GM23338 (cell line): ENCODE measurements at regions not wholly inside any gene's neighbourhood (a gene's known extent, or its start where the extent isn't known, plus 50 kb on each side); places are given as distances from the start of the nearest gene placed in this dataset.
"Not testable (repeated sequence)": the region's sequence is repeated elsewhere in the genome, so short reads cannot be mapped to it uniquely, and the experiment has no call there.

Source experiments
- ATAC-seq: fragments of 200-7000 bp; cut with Tn5 transposase; 3 replicates; pipeline ENCODE4 v1.9.1; 2020
- DNase-seq: peaks from one replicate; pipeline ENCODE4 v3.0.0-alpha.2; 2015; ENCODE audit warnings: low spot score
- H2AFZ ChIP-seq: fragments of 200-600 bp; sonication (generic); 2 replicates; pipeline ENCODE4 v1.8.0; 2016; ENCODE audit warnings: antibody characterized with exemption, mild to moderate bottlenecking, moderate library complexity
- H3F3A ChIP-seq: fragments of 200-600 bp; sonication (generic); replicated peaks from 2 replicates; pipeline ENCODE4 v1.8.0; 2017; ENCODE audit warnings: antibody characterized with exemption, mixed run types, low read depth
- H3K27ac ChIP-seq: fragments of 200-600 bp; sonication (generic); 2 replicates; pipeline ENCODE4 v1.6.1; 2016; ENCODE audit warnings: low read depth
- H3K27me3 ChIP-seq: fragments of 200-600 bp; sonication (generic); 2 replicates; pipeline ENCODE4 v1.8.0; 2016; ENCODE audit warnings: mild to moderate bottlenecking, mixed run types, moderate library complexity; ENCODE audit not compliant: insufficient read depth
- H3K36me3 ChIP-seq: fragments of 200-600 bp; sonication (generic); 2 replicates; pipeline ENCODE4 v1.8.0; 2016; ENCODE audit warnings: mild to moderate bottlenecking; ENCODE audit not compliant: insufficient read depth
- H3K4me1 ChIP-seq: fragments of 200-600 bp; sonication (generic); 2 replicates; pipeline ENCODE4 v1.8.0; 2016; ENCODE audit warnings: mild to moderate bottlenecking, moderate library complexity; ENCODE audit not compliant: insufficient read depth
- H3K4me2 ChIP-seq: fragments of 200-600 bp; sonication (generic); 2 replicates; pipeline ENCODE4 v1.7.1; 2017; ENCODE audit warnings: mixed run types
- H3K4me3 ChIP-seq: fragments of 200-600 bp; sonication (generic); 2 replicates; pipeline ENCODE4 v1.6.1; 2016; ENCODE audit warnings: mixed run types
- H3K79me2 ChIP-seq: fragments of 200-600 bp; sonication (generic); replicated peaks from 2 replicates; pipeline ENCODE4 v1.8.0; 2017; ENCODE audit warnings: mild to moderate bottlenecking; ENCODE audit not compliant: insufficient read depth
- H3K9me2 ChIP-seq: fragments of 200-600 bp; sonication (generic); 2 replicates; pipeline ENCODE4 v1.8.0; 2017; ENCODE audit not compliant: insufficient read depth
- H4K20me1 ChIP-seq: fragments of 200-600 bp; sonication (generic); replicated peaks from 2 replicates; pipeline ENCODE4 v1.8.0; 2017; ENCODE audit warnings: mild to moderate bottlenecking; ENCODE audit not compliant: insufficient read depth
- H3K27ac Mint-ChIP-seq: 2 replicates; pipeline ENCODE4 v1.8.0; 2020; ENCODE audit warnings: inconsistent platforms, mild to moderate bottlenecking, moderate library complexity, mixed read lengths
- H3K27me3 Mint-ChIP-seq: 3 replicates; pipeline ENCODE4 v1.8.0; 2022; ENCODE audit warnings: low read depth, mild to moderate bottlenecking, moderate library complexity, mixed read lengths, inconsistent platforms; ENCODE audit not compliant: insufficient read depth, poor library complexity
- H3K36me3 Mint-ChIP-seq: 3 replicates; pipeline ENCODE4 v1.8.0; 2021; ENCODE audit warnings: low read depth, mild to moderate bottlenecking, inconsistent platforms, moderate library complexity, mixed read lengths
- H3K4me1 Mint-ChIP-seq: 3 replicates; pipeline ENCODE4 v1.8.0; 2020; ENCODE audit warnings: mild to moderate bottlenecking, inconsistent platforms, mixed read lengths
- H3K4me3 Mint-ChIP-seq: 3 replicates; pipeline ENCODE4 v1.8.0; 2021; ENCODE audit warnings: moderate library complexity, mild to moderate bottlenecking, inconsistent platforms, mixed read lengths
- H3K9me3 Mint-ChIP-seq: 3 replicates; pipeline ENCODE4 v1.8.0; 2020; ENCODE audit warnings: moderate library complexity, mild to moderate bottlenecking, inconsistent platforms, mixed read lengths
- CREB1 ChIP-seq: fragments of 250-450 bp; sonication (Bioruptor Pico); IDR thresholded peaks from 2 replicates; pipeline ENCODE4 v1.5.0; 2020; ENCODE audit warnings: low read depth, mild to moderate bottlenecking, moderate library complexity
- CTCF ChIP-seq, 2 experiments: fragments of 200-600 bp in 1 of 2; sonication (generic) in 1 of 2; conservative IDR thresholded peaks; 2 replicates each; pipeline versions ENCODE4 v1.5.1 to v1.6.1; 2016 to 2017; ENCODE audit warnings: antibody characterized with exemption in 2 of 2, low read depth in 2 of 2, mild to moderate bottlenecking in 2 of 2, moderate library complexity in 1 of 2
- ETS1 ChIP-seq: IDR thresholded peaks from 2 replicates; pipeline ENCODE4 v1.6.1; 2016; ENCODE audit warnings: antibody characterized with exemption
- EZH2 ChIP-seq: fragments of 200-600 bp; sonication (generic); IDR thresholded peaks from one replicate; pipeline ENCODE4 v1.8.0; 2017; ENCODE audit warnings: antibody characterized with exemption, mild to moderate bottlenecking, low read depth; ENCODE audit not compliant: unreplicated experiment
- EZH2phosphoT487 ChIP-seq: fragments of 200-600 bp; sonication (generic); IDR thresholded peaks from one replicate; pipeline ENCODE4 v1.8.1; 2018; ENCODE audit warnings: antibody characterized with exemption; ENCODE audit not compliant: unreplicated experiment
- JUNB ChIP-seq: IDR thresholded peaks from one replicate; pipeline ENCODE4 v1.6.1; 2016; ENCODE audit warnings: antibody characterized with exemption; ENCODE audit not compliant: unreplicated experiment
- NANOG ChIP-seq: IDR thresholded peaks from 2 replicates; pipeline ENCODE4 v1.6.1; 2016; ENCODE audit warnings: antibody characterized with exemption, borderline replicate concordance
- POLR2AphosphoS5 ChIP-seq: IDR thresholded peaks from 2 replicates; pipeline ENCODE4 v1.6.1; 2016; ENCODE audit warnings: antibody characterized with exemption, low read depth
- REST ChIP-seq: IDR thresholded peaks from one replicate; pipeline ENCODE4 v1.6.1; 2018; ENCODE audit warnings: antibody characterized with exemption; ENCODE audit not compliant: unreplicated experiment
- STAT1 ChIP-seq: IDR thresholded peaks from one replicate; pipeline ENCODE4 v1.6.1; 2016; ENCODE audit warnings: antibody characterized with exemption; ENCODE audit not compliant: unreplicated experiment
- ZNF114 ChIP-seq: fragments of 250-450 bp; sonication (Bioruptor Pico); IDR thresholded peaks from 2 replicates; pipeline ENCODE4 v1.5.0; 2020; ENCODE audit warnings: mild to moderate bottlenecking, moderate library complexity
- ZNF331 ChIP-seq: fragments of 250-450 bp; sonication (Bioruptor Pico); IDR thresholded peaks from 2 replicates; pipeline ENCODE4 v1.5.0; 2020; ENCODE audit warnings: low read depth, mild to moderate bottlenecking, moderate library complexity

- Histone ChIP-seq H3K4me1 (peaks cover 4% of the 10 kb centered on the region; the same call in 1 of the 2 replicates), H3K36me3 (no peaks in the 10 kb centered on the region), H3K4me2 (no peak overlapping the region), H3K27ac (no peak overlapping the region), H2AFZ (no peak overlapping the region), H3K79me2 (no peaks in the 10 kb centered on the region), H3K9me2 (no peaks in the 10 kb centered on the region; the same call in 1 of the 2 replicates), H3K27me3 (no peaks in the 10 kb centered on the region), H4K20me1 (no peaks in the 10 kb centered on the region), H3F3A (no peaks in the 10 kb centered on the region), H3K4me3 (no peak overlapping the region)
- H3K27ac Mint-ChIP-seq, result no peak overlapping the region
- no peak for ATAC-seq
- H3K4me3 Mint-ChIP-seq, result no peak overlapping the region
- DNase-seq, result no peak
- H3K9me3 Mint-ChIP-seq, result peaks cover 7% of the 10 kb centered on the region; the same call in 2 of the 3 replicates
- TF ChIP-seq REST (no peak), EZH2phosphoT487 (no peak), JUNB (no peak), ZNF114 (no peak), ZNF331 (CRISPR knock-in tag) (no peak), CREB1 (CRISPR knock-in tag) (no peak), NANOG (no peak), EZH2 (no peak), ETS1 (no peak), CTCF (conservative IDR thresholded peaks at IDR 0.05; ENCODE audit: low read depth in 2 of 2) (no peak), POLR2AphosphoS5 (no peak), STAT1 (no peak)
- H3K4me1 Mint-ChIP-seq, result peaks cover 12% of the 10 kb centered on the region
- peaks cover 4% of the 10 kb centered on the region; the same call in 1 of the 3 replicates for H3K36me3 Mint-ChIP-seq
- peaks cover 3% of the 10 kb centered on the region for H3K27me3 Mint-ChIP-seq
Measured at GRCh38 chr3:178345944-178346343, 190.3 kb upstream of the KCNMB2 start.

- H3K36me3 ChIP-seq, H2AFZ ChIP-seq, DNase-seq, H3K9me3 Mint-ChIP-seq, H3K4me1 ChIP-seq, H3K27ac ChIP-seq, H4K20me1 ChIP-seq, H3K4me2 ChIP-seq, H3K4me3 Mint-ChIP-seq, H3K27ac Mint-ChIP-seq, H3K9me2 ChIP-seq, H3K36me3 Mint-ChIP-seq, H3K27me3 ChIP-seq, H3K79me2 ChIP-seq, H3K27me3 Mint-ChIP-seq, H3K4me3 ChIP-seq, ATAC-seq, H3F3A ChIP-seq: not testable (repeated sequence)
- peaks cover 12% of the 10 kb centered on the region; the same call in 2 of the 3 replicates for H3K4me1 Mint-ChIP-seq
Measured at GRCh38 chr3:178348561-178349217, 187.5 kb upstream of the KCNMB2 start.

GRCh38 chr3:178349218-178349596 lies 187.0 kb upstream of the KCNMB2 start:
- not testable (repeated sequence) for H3K79me2 ChIP-seq, H2AFZ ChIP-seq, H3F3A ChIP-seq, DNase-seq, H3K9me2 ChIP-seq, H3K27ac Mint-ChIP-seq, H3K4me2 ChIP-seq, H3K9me3 Mint-ChIP-seq, H4K20me1 ChIP-seq, H3K27me3 ChIP-seq, H3K36me3 Mint-ChIP-seq, H3K36me3 ChIP-seq, H3K4me1 ChIP-seq, H3K27me3 Mint-ChIP-seq, ATAC-seq, H3K27ac ChIP-seq, H3K4me3 Mint-ChIP-seq, H3K4me3 ChIP-seq
- peaks cover 13% of the 10 kb centered on the region; the same call in 2 of the 3 replicates for H3K4me1 Mint-ChIP-seq
